ENCODE measurements at regions not wholly inside any gene's neighbourhood (a gene's known extent, or its start where the extent isn't known, plus 50 kb on each side); places are given as distances from the start of the nearest gene placed in this dataset.

DNA sequence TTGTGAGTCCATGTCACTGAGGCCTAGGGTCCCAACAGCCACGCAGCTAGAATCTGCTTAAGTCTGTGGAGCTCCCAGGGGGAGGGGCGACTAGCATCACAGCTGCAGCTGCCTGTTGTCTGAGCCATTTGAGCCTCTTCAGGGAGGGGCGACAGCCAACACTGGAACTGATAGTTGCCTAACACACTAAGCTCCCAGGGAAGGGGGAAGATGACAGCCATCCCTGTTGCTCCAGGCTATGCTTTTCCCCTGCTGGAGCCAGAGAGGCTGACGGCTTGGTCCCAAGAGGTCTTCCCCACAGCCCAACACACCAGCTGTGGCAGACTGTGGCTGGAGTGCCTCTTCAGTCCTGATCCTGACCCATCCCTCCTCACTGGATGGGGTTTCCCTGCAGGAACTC is 817.5 kb downstream of the NXPH1 start (continued):
- no peak for TF ChIP-seq MXD4 (CRISPR knock-in tag; IDR thresholded peaks at IDR 0.05; ENCODE audit: borderline replicate concordance)
- TF ChIP-seq ATF2 (CRISPR knock-in tag; IDR thresholded peaks at IDR 0.05; ENCODE audit: borderline replicate concordance, low read depth), result no peak
- TF ChIP-seq TEAD4 (CRISPR knock-in tag; IDR thresholded peaks at IDR 0.05), result no peak
- TF ChIP-seq, protein P1, sequence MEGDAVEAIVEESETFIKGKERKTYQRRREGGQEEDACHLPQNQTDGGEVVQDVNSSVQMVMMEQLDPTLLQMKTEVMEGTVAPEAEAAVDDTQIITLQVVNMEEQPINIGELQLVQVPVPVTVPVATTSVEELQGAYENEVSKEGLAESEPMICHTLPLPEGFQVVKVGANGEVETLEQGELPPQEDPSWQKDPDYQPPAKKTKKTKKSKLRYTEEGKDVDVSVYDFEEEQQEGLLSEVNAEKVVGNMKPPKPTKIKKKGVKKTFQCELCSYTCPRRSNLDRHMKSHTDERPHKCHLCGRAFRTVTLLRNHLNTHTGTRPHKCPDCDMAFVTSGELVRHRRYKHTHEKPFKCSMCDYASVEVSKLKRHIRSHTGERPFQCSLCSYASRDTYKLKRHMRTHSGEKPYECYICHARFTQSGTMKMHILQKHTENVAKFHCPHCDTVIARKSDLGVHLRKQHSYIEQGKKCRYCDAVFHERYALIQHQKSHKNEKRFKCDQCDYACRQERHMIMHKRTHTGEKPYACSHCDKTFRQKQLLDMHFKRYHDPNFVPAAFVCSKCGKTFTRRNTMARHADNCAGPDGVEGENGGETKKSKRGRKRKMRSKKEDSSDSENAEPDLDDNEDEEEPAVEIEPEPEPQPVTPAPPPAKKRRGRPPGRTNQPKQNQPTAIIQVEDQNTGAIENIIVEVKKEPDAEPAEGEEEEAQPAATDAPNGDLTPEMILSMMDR (IDR thresholded peaks at IDR 0.05), result no peak
- no peak for TF ChIP-seq ZNF219 (CRISPR knock-in tag; IDR thresholded peaks at IDR 0.05; ENCODE audit: borderline replicate concordance)
- TF ChIP-seq GTF2I (CRISPR knock-in tag; conservative IDR thresholded peaks at IDR 0.05), result no peak
- no peak for TF ChIP-seq EMX1 (CRISPR knock-in tag; IDR thresholded peaks at IDR 0.05)

DNA sequence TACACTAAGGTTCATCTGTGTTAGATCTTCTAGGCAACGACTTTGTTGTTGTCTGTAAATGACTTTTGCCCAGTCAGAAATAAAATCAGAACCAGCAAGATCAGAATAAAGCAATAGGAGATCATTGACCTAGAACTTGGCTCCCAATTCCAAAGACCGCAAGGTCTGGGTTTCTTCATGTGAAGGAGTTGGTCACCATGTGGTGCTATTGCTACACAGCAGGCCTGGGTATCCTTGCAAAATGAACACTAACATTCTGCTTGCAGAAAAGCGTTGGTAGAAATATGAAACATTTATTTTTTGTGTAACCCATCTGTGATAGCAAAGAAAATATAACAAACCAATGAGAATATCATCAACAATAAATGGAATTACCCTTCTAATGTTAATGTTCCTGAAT is 831.0 kb downstream of the NXPH1 start:
- TF ChIP-seq CDX4 (CRISPR knock-in tag; IDR thresholded peaks at IDR 0.05; ENCODE audit: borderline replicate concordance) (no peak), NFATC4 (CRISPR knock-in tag; IDR thresholded peaks at IDR 0.05) (no peak), NR3C1 (CRISPR knock-in tag; conservative IDR thresholded peaks at IDR 0.05; ENCODE audit: low read depth) (no peak), ELF4 (CRISPR knock-in tag; IDR thresholded peaks at IDR 0.05; ENCODE audit: low read depth) (no peak), KAT7 (CRISPR knock-in tag; IDR thresholded peaks at IDR 0.05; ENCODE audit: borderline replicate concordance) (no peak), PRDM15 (CRISPR knock-in tag; IDR thresholded peaks at IDR 0.05) (no peak), SMAD3 (CRISPR knock-in tag; IDR thresholded peaks at IDR 0.05; ENCODE audit: borderline replicate concordance) (no peak)
- TF ChIP-seq, protein P1 (IDR thresholded peaks at IDR 0.05), result no peak
- TF ChIP-seq, protein P2, sequence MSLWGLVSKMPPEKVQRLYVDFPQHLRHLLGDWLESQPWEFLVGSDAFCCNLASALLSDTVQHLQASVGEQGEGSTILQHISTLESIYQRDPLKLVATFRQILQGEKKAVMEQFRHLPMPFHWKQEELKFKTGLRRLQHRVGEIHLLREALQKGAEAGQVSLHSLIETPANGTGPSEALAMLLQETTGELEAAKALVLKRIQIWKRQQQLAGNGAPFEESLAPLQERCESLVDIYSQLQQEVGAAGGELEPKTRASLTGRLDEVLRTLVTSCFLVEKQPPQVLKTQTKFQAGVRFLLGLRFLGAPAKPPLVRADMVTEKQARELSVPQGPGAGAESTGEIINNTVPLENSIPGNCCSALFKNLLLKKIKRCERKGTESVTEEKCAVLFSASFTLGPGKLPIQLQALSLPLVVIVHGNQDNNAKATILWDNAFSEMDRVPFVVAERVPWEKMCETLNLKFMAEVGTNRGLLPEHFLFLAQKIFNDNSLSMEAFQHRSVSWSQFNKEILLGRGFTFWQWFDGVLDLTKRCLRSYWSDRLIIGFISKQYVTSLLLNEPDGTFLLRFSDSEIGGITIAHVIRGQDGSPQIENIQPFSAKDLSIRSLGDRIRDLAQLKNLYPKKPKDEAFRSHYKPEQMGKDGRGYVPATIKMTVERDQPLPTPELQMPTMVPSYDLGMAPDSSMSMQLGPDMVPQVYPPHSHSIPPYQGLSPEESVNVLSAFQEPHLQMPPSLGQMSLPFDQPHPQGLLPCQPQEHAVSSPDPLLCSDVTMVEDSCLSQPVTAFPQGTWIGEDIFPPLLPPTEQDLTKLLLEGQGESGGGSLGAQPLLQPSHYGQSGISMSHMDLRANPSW (CRISPR knock-in tag; conservative IDR thresholded peaks at IDR 0.05; ENCODE audit: low read depth), result no peak
- TF ChIP-seq, protein P3, sequence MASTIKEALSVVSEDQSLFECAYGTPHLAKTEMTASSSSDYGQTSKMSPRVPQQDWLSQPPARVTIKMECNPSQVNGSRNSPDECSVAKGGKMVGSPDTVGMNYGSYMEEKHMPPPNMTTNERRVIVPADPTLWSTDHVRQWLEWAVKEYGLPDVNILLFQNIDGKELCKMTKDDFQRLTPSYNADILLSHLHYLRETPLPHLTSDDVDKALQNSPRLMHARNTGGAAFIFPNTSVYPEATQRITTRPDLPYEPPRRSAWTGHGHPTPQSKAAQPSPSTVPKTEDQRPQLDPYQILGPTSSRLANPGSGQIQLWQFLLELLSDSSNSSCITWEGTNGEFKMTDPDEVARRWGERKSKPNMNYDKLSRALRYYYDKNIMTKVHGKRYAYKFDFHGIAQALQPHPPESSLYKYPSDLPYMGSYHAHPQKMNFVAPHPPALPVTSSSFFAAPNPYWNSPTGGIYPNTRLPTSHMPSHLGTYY (CRISPR knock-in tag; IDR thresholded peaks at IDR 0.05), result no peak
- Mint-ChIP-seq H3K4me1 (no peaks in the 10 kb centered on the region), H3K4me3 (no peak overlapping the region), H3K36me3 (peaks cover 13% of the 10 kb centered on the region), H3K27me3 (ENCODE audit: low read depth) (no peaks in the 10 kb centered on the region), H3K27ac (no peak overlapping the region), H3K9me3 (peaks cover 22% of the 10 kb centered on the region)
- CTCF ChIA-PET, result no interaction called here
- POLR2A ChIA-PET, result no interaction called here
- no peak for DNase-seq (ENCODE audit: low spot score)
- ATAC-seq, result peak; percentile 48; the same call in 1 of the 2 replicates

Measured in WTC11 (cell line).